GM21528 (cell line): ENCODE measurements at regions not wholly inside any gene's neighbourhood (a gene's known extent, or its start where the extent isn't known, plus 50 kb on each side); places are given as distances from the start of the nearest gene placed in this dataset.

Source experiments
- ATAC-seq: cut with Tn5 transposase; IDR thresholded peaks from one replicate; pipeline ENCODE4 v1.9.1; 2021; ENCODE audit warnings: mild to moderate bottlenecking, moderate library complexity; ENCODE audit not compliant: unreplicated experiment, low FRiP score

DNA sequence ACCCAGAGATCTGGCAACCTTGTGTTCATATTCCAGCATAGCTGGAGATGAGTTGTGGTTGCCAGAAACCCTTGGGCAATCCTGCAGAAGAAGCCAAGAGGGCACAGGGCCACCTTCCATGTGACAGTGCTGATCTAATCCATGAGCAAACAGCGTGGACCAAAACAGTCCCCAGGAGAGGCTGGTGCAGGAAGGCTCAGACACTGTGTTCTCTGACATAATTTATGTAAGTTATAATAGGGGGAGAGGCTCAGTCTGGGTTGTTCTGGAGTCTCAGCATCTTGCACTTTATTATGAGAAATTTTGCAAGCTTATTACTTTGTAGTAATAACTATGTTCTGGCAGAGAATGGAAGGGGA is 273.9 kb downstream of the HAPSTR1 start:
- no peak for ATAC-seq

DNA sequence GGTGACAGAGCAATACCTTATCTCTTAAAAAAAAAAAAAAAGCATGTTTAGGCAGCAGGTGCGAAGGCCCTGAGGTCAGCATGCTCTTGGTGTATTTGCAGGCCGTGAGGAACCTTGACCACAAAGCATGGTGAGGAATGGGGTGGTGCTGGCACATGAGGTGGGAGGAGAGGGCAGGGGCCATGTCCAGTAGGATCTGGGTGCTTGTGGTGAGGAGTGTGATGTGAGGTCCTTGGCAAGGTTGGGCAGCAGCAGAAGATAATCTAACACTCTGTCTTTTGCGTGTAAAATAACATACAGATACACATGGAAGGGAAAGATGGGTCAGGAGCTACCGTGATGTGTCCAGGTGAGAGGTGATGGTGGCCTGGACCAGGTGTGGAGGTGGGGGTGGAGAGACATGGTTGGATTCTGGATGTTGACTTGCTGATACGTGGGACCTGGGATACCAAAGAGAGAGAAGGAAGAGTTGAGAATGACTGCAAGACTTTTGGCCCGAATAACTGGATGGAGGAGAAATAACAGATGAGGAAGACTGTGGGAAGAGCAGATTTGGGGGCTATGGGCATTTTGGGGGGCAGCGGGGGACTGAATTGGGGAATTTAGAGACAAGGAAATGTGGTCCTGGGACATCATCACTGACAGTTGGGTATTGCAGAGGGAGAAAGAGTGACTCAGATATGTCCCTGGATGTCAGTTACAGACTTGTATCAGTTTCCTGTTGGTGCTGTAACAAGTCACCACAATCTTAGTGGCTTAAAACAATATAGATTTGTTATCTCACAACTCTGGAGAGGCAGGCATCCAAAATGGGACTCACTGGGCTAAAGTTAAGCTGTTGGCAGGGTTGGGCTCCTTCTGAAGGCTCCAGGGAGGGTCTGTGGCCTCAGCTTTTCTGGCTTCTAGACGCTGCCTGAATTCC is 274.9 kb downstream of the HAPSTR1 start:
- ATAC-seq = no peak

DNA sequence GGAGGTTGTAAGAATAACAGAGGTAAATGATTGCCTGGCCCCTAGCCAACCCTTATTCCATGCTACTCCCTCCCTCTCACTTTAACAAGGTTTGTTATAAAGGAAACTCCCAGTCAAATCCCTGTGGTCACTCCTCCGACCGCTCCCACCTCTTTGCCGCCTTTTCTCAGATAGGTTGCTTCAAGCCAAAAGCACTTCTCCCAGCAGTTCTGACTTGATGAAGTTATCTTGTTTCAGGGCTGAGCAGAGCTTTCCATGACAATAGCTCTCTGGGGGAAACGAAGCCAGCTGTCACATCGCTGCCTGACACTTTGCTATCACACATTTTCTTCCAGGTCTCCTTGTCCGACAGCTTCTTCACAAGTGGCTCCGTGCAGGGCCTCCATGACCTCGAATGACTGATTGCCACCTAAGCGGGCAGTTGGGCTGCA is 278.6 kb downstream of the HAPSTR1 start:
- ATAC-seq = no peak

DNA sequence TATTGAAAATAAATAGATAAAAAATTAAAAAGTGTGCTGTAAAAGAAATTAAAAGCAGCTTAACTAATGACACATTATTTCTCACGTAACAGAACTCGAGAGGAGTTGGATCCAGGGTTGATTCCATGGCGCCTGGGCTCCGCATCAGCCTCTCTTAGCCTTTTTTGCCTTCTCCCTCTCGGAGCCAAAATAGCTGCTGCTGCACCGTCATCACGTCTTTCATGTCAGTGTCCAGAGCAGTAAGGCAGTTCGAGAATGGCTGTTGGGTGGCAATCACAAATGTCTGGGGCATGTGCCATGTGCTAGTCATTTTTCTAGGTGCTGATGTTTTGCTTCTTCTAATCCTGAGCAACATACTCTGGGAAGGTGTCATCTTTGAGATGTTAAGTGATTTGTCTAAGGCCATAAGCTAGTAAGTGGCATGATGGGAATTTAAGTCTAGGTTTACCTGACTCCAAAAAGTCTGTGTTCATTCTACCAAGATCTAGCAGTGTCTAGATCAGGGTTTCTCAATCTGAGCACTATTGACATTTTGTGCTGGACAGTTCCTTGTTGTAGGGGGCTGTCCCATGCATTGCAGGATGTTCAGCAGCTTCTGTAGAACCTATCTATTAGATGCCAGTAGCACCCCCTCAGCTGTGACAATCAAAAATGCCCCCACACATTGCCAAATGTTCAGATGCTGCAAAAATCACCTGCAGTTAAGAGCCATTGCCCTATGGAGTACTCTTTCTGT is 280.4 kb downstream of the HAPSTR1 start:
- ATAC-seq = no peak

- ATAC-seq = no peak
Measured at GRCh38 chr16:9372934-9373890, 281.8 kb downstream of the HAPSTR1 start.

- no peak for ATAC-seq
Measured at GRCh38 chr16:9374061-9374460, 282.6 kb downstream of the HAPSTR1 start.

DNA sequence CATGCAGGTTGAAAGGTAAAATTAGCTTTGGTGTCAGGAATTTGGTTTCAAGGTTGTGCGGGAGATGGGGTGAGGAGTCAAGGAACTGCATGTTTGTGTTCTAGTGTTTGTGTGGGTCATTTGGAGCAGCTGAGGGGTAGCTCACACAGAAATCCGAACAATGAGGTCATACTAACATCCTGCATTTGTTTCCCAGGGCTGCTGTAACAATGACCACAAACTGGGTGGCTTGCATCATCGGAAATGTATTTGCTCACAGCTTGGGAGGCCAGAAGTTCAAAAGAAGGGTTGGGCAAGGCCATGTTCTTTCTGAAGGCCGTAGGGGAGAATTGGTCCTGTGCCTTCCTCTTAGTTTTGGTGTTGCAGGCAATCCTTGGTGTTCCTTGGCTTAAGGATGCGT is 287.4 kb downstream of the HAPSTR1 start:
- no peak for ATAC-seq

DNA sequence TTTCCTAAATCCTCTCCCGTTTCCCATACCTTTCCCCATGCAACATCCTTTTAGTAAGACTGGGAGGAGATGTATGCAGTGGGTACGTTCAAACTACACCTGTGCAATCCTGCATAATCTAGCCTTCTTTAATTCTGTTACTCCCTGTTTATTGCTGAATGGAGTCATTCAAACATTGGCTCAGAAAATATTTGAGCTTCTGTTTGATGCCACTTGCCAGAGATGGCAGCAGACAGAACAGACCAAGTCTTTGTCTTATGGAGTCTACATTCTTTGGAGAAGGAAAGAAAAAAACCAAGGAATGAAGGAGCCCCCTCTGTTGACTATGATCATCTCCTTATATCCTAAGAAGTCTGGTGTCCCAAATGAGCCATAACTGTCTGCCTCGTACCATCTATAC is 288.8 kb downstream of the HAPSTR1 start:
- no peak for ATAC-seq

DNA sequence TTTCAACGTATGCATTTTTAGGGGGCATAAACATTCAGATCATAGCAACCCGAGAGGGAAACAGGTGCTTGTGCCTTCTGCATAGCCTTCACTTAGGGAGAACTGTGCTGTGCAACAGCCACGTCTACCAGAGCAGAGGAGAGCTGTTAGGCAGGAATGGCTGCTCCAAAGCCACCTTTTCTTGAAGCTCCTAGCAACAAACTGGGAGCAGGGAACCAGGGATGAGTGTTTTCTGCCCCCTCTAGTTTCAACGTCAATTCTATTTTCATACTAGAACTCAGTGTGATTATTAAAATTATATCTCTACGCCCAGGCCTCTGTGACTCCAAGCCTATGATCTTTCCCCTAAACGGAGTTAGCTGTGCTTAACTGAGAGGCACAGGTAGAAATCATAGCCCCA is 290.0 kb downstream of the HAPSTR1 start:
- no peak for ATAC-seq

- ATAC-seq = no peak
Measured at GRCh38 chr16:9381905-9382304, 290.5 kb downstream of the HAPSTR1 start.

- ATAC-seq = no peak
Measured at GRCh38 chr16:9383281-9383680, 291.8 kb downstream of the HAPSTR1 start.

- no peak for ATAC-seq
Measured at GRCh38 chr16:9384141-9384540, 292.7 kb downstream of the HAPSTR1 start.

DNA sequence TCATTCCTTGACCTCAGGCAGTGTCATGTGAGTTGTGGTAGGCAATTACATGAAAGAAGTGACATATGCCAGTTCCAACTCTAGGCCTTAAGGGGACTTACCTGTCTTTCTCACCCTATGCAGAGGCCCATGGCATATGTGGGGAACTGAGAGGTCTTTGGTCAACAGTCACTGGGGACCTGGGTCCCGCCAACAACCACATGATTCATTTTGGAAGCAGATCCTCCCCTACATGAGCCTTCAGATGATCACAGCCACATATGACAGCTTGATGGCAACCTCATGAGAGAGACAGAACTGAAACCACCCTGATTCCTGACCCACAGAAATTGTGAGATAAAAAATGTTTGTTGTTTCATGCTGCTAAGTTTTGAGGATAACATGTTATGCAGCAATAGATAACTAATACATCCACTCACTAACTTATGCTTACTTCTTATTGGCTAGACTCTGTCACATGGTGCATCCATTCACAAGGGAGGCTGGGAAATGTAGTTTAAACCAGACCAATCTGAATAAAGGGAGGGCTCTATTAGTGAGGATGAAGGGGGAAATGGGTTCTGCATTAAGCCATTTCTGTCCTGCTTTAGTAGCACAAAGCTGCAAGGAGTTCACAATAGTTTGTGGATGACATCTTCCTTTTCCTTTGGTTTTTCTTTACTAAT is 298.2 kb downstream of the HAPSTR1 start:
- ATAC-seq = no peak

DNA sequence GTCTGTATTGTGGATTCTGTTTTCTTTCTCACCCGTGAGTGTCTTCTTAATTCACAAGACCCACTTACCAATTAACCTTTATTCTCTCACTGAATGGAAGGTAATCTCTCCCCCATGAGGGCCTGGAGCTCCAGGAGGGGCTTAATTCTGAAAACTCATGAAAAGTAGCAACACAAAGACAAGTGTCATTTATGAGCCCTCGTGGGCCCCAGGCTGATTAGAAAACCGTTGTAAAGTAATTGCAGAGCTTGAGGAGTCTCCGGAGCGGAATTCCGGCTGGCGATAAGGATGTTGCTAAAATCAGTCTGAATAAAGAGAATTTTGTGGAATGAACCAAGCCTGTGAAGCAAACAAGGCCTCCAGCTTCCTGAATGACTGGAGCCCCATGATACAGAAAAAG is 301.5 kb downstream of the HAPSTR1 start:
- no peak for ATAC-seq

DNA sequence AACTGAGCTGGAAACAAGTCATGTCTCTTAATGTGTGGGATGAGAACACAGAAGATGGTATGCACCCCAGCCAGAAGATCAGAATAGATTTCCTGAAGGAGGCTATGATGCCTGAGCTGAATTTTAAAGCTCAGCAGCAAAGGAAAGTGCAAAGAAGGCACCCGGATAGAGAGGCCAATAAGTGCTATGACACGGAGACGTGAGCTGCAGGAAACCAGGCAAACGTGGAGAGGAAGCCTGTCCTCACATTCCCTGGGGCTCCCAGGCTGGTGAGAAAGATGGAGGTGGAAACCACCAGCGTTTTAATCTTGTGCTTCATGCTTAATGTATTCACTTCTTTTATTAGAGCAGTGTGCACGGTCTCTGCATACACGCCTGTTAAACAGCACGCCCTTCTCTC is 302.1 kb downstream of the HAPSTR1 start:
- no peak for ATAC-seq

GRCh38 chr16:9395958-9396359 is 304.5 kb downstream of the HAPSTR1 start:
- no peak for ATAC-seq

- no peak for ATAC-seq
Measured at GRCh38 chr16:9399573-9399972, 308.1 kb downstream of the HAPSTR1 start.

DNA sequence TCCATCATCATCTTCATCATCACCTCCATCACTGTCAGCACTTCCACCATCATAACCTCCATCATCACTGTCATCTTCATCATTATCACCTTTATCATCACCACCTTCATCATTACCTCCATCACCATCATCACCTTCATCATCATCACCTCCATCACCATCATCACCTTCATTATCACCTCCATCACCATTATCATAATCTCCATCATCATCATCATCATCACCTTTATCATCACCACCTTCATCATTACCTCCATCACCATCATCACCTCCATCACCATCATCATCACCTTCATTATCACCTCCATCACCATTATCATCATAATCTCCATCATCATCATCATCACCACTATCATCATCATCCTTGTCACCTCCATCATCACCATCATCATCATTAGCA is 309.7 kb downstream of the HAPSTR1 start:
- ATAC-seq = no peak

GRCh38 chr16:9402293-9402860 is 310.9 kb downstream of the HAPSTR1 start:
- no peak for ATAC-seq

DNA sequence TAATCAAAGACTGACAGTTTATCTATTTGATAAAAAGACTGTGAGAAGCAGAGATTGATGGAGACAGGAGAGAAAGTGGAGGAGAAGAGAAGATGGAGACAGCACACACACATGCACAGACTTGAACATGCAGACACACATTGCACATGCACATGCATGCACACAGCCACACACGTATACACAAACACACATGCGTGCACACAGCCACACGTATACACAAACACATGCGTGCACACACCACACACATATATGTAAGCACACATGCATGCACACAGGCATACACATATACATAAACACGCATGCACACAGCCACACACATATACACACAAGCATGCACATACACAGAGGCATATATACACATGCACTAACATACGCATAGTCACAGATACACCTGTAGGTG is 313.4 kb downstream of the HAPSTR1 start:
- ATAC-seq = no peak
